Spinal cord (tissue), 9 donors: ENCODE measurements at regions not wholly inside any gene's neighbourhood (a gene's known extent, or its start where the extent isn't known, plus 50 kb on each side); places are given as distances from the start of the nearest gene placed in this dataset.

ENCODE experiments used
- DNase-seq, 6 donors: peaks; one replicate each; pipeline versions ENCODE4 v3.0.0 to v3.0.0-alpha.2; 2013 to 2015; ENCODE audit warnings: low spot score in 6 of 6, low read depth in 4 of 6
- H3K27ac ChIP-seq: one replicate; pipeline ENCODE4 v1.5.1; 2013; ENCODE audit warnings: low read depth, low read length, control low read depth
- H3K27me3 ChIP-seq: one replicate; pipeline ENCODE4 v1.6.1; 2013; ENCODE audit warnings: low read length; ENCODE audit not compliant: control insufficient read depth, insufficient read depth
- H3K36me3 ChIP-seq: one replicate; pipeline ENCODE4 v1.6.1; 2013; ENCODE audit warnings: low read length; ENCODE audit not compliant: control insufficient read depth, insufficient read depth
- H3K4me1 ChIP-seq: one replicate; pipeline ENCODE4 v1.6.1; 2013; ENCODE audit warnings: low read length; ENCODE audit not compliant: control insufficient read depth, insufficient read depth
- H3K4me3 ChIP-seq: one replicate; pipeline ENCODE4 v1.5.1; 2013; ENCODE audit warnings: low read depth, low read length, control low read depth
- H3K9me3 ChIP-seq: one replicate; pipeline ENCODE4 v1.6.1; 2013; ENCODE audit warnings: low read length; ENCODE audit not compliant: control insufficient read depth, insufficient read depth
- WGBS: methylation state at CpG from one replicate; pipeline ENCODE4 v1.1.5; 2013; ENCODE audit warnings: missing lambda C conversion rate; ENCODE audit not compliant: insufficient coverage; 5-methylcytosine and 5-hydroxymethylcytosine counted together
- donor health status: healthy.

- H3K4me3 ChIP-seq: no peak overlapping the region
- no peaks in the 10 kb centered on the region for H3K9me3 ChIP-seq
- H3K4me1 ChIP-seq: no peaks in the 10 kb centered on the region
- H3K36me3 ChIP-seq: no peaks in the 10 kb centered on the region
- 93% methylated on average over 2 of the region's 3 CpGs for WGBS
- H3K27me3 ChIP-seq: no peaks in the 10 kb centered on the region
- no peak for DNase-seq
- H3K27ac ChIP-seq: no peak overlapping the region
Observed at GRCh38 chr14:42378274-42378673, 771.6 kb downstream of the LRFN5 start.

GRCh38 chr14:42374332-42374731, 767.7 kb downstream of the LRFN5 start:
- no peaks in the 10 kb centered on the region for H3K4me1 ChIP-seq
- H3K9me3 ChIP-seq: no peaks in the 10 kb centered on the region
- no peaks in the 10 kb centered on the region for H3K27me3 ChIP-seq
- no peak overlapping the region for H3K27ac ChIP-seq
- no peak overlapping the region for H3K4me3 ChIP-seq
- DNase-seq: no peak
- H3K36me3 ChIP-seq: no peaks in the 10 kb centered on the region

GRCh38 chr14:42370056-42370455, 763.4 kb downstream of the LRFN5 start:
- no CpG with 5 or more reads among the region's 1 CpG for WGBS
- no peak for DNase-seq
- Histone ChIP-seq H3K9me3 (no peaks in the 10 kb centered on the region), H3K4me1 (no peaks in the 10 kb centered on the region), H3K4me3 (no peak overlapping the region), H3K27me3 (no peaks in the 10 kb centered on the region), H3K36me3 (no peaks in the 10 kb centered on the region), H3K27ac (no peak overlapping the region)

GRCh38 chr14:42368234-42368633, 761.6 kb downstream of the LRFN5 start:
- DNase-seq: no peak
- H3K9me3 ChIP-seq: no peaks in the 10 kb centered on the region
- H3K36me3 ChIP-seq: no peaks in the 10 kb centered on the region
- no peaks in the 10 kb centered on the region for H3K27me3 ChIP-seq
- no peak overlapping the region for H3K27ac ChIP-seq
- no CpG with 5 or more reads among the region's 1 CpG for WGBS
- no peaks in the 10 kb centered on the region for H3K4me1 ChIP-seq
- H3K4me3 ChIP-seq: no peak overlapping the region

- Histone ChIP-seq H3K9me3 (no peaks in the 10 kb centered on the region), H3K27ac (no peak overlapping the region), H3K36me3 (no peaks in the 10 kb centered on the region), H3K27me3 (no peaks in the 10 kb centered on the region), H3K4me1 (no peaks in the 10 kb centered on the region), H3K4me3 (no peak overlapping the region)
- no peak for DNase-seq
- no CpG with 5 or more reads among the region's 2 CpGs for WGBS
Observed at GRCh38 chr14:42353315-42353714, 746.6 kb downstream of the LRFN5 start.

- no CpG with 5 or more reads among the region's 1 CpG for WGBS
- no peak for DNase-seq
- Histone ChIP-seq H3K36me3 (no peaks in the 10 kb centered on the region), H3K27ac (no peak overlapping the region), H3K4me3 (no peak overlapping the region), H3K27me3 (no peaks in the 10 kb centered on the region), H3K4me1 (no peaks in the 10 kb centered on the region), H3K9me3 (no peaks in the 10 kb centered on the region)
Observed at GRCh38 chr14:42335918-42336317, 729.2 kb downstream of the LRFN5 start.

- Histone ChIP-seq H3K4me1 (no peaks in the 10 kb centered on the region), H3K27me3 (no peaks in the 10 kb centered on the region), H3K36me3 (no peaks in the 10 kb centered on the region), H3K4me3 (no peak overlapping the region), H3K9me3 (no peaks in the 10 kb centered on the region), H3K27ac (no peak overlapping the region)
- no CpG with 5 or more reads among the region's 2 CpGs for WGBS
- DNase-seq: no peak
Observed at GRCh38 chr14:42334931-42335330, 728.3 kb downstream of the LRFN5 start.

- Histone ChIP-seq H3K27me3 (no peaks in the 10 kb centered on the region), H3K4me1 (no peaks in the 10 kb centered on the region), H3K4me3 (no peak overlapping the region), H3K9me3 (no peaks in the 10 kb centered on the region), H3K36me3 (no peaks in the 10 kb centered on the region), H3K27ac (no peak overlapping the region)
- no peak for DNase-seq
- WGBS: no CpG with 5 or more reads among the region's 1 CpG
Observed at GRCh38 chr14:42323426-42323825, 716.8 kb downstream of the LRFN5 start.

GRCh38 chr14:42322531-42323284, 716.0 kb downstream of the LRFN5 start:
- no peak for DNase-seq
- Histone ChIP-seq H3K4me1 (no peaks in the 10 kb centered on the region), H3K27me3 (no peaks in the 10 kb centered on the region), H3K36me3 (no peaks in the 10 kb centered on the region), H3K27ac (no peak overlapping the region), H3K9me3 (no peaks in the 10 kb centered on the region), H3K4me3 (no peak overlapping the region)
- no CpG with 5 or more reads among the region's 3 CpGs for WGBS

GRCh38 chr14:42319996-42320395, 713.3 kb downstream of the LRFN5 start:
- no peak overlapping the region for H3K4me3 ChIP-seq
- H3K27me3 ChIP-seq: no peaks in the 10 kb centered on the region
- no peak overlapping the region for H3K27ac ChIP-seq
- no peaks in the 10 kb centered on the region for H3K9me3 ChIP-seq
- H3K36me3 ChIP-seq: no peaks in the 10 kb centered on the region
- DNase-seq: no peak
- H3K4me1 ChIP-seq: no peaks in the 10 kb centered on the region
